DMS153 treated with DMSO at 0.1 percent for 48 hours (cell line): ENCODE measurements at regions not wholly inside any gene's neighbourhood (a gene's known extent, or its start where the extent isn't known, plus 50 kb on each side); places are given as distances from the start of the nearest gene placed in this dataset.

ENCODE experiments used
- DNase-seq: peaks from one replicate; lab custom pipeline; 2025; ENCODE audit not compliant: unreplicated experiment; lab: John Stamatoyannopoulos, UW

DNA sequence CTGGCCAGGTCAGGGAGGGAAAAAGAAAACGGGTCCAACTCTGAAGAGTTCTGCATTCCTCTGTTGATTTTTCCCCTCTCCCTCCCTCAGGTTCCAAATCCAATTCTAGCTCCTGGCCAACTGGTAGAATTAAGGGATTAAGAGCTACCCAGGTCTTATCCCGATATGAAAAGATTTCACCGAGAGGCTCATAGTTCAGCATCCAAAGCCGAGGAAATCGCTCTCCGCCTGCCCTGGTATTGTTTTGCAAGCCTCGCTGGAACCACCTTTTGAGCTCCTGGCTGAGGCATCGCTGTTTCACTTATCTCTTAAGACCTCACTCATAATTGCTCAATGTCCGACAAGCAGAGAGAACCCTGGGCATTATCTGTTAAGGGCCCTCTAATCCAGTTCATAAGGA is 180.4 kb downstream of the URI1 start:
- DNase-seq, result no peak

DNA sequence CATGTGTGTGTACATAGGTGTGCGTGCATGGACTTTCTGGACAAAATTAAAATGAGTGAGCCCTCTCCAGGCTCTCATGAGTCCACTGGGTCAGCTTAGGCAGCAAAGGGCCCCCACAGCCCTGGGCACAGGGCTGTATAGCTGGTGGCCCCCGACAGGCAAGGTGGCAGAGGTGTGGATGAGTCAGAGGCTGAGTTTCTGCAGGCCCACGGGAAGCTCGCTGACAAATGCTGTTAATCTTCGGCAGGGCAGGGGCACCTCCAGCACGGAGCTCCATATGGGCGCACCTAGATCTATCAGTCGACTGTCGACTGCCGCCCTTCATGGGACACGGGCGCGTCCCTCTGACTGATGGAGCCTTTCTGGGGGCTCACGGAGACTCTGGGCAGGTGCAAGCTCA is 181.1 kb downstream of the URI1 start:
- DNase-seq, result no peak

DNA sequence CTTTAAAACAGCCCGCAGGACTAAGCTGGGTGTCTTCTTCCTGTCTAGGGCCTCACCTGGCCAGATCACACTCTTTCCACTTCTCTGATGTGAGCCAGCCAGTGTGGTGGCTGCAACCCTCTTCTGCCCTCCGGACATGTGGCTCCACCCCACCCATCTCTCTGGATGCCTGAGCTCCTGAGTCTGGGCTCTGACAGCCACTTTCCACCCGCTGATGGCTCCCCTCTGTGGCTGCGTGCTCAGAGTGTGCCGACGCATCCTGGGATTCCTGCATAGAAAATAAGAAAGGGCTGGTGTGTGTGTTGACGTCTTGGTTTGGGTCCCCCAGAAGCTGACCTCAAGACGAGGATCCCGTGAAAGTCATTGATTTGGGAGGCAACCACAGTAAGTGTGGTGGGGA is 181.6 kb downstream of the URI1 start:
- no peak for DNase-seq

DNA sequence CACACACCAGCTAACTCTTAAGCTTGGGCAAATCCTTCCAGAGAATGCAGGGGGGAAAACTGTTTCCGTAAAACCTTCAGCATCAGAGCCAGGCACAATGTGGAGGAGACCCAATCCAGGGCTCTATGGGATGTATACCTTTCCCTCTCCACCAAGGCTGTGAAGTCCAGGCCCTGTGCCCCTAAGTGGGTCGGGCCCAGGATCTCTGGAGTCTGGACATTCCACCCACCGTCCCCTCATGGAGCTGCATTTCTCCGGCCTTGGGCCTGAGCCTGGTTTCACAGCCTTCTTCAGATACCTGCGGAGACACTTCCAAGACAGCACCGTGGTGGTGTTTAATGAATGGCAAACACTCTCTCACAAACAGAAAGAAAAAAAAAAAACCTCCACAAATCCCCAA is 186.2 kb downstream of the URI1 start:
- DNase-seq, result no peak

DNA sequence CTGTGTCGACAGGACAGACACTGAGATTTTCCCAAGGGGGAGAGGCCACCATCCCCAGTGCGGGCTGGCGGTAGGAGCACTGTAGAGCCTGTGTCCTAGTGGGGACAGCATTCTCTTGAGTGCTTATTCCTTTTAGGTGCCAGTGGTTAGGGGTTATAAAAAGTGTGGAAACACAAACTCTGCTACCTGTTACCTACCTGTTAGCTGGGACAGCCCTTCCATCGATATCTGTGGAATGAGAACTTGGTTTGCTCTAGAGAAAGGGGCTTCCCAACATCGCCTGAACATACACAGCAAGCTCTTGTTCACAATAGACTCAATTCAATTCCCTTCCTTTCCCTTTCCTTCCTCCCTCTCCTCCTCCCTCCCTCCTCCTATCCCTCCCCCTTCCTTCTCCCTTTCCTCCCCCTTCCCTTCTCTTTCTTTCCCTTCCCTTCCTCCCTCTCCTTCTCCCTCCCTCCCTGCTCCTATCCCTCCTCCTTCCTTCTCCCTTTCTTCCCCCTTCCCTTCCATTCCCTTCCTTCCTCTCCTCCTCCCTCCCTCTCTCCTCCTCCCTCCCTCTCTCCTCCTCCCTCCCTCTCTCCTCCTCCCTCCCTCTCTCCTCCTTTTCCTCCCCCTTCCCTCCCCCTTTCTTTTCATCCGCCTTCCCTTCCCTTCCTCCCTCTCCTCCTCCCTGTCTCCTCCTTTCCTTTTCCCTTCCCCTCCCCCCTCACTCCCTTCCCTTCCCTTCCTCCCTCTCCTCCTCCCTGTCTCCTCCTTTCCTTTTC is 188.5 kb downstream of the URI1 start:
- no peak for DNase-seq

DNA sequence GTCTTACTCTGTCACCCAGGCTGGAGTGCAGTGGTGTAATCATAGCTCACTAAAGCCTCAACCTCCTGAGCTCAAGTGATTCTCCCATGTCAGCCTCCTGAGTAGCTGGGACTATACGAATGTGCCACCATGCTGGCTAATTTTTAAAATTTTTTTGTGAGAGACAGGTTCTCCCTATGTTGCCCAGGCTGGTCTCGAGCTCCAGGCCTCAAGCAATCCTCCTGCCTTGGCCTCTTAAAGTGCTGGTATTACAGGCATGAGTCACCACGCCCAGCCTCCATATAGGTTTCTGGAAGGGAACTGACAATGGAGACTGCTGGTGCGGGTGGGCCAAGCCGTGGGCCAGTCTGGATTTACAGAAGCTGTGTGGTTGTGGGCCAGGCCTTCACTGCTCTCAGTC is 189.2 kb downstream of the URI1 start:
- DNase-seq, result no peak

DNA sequence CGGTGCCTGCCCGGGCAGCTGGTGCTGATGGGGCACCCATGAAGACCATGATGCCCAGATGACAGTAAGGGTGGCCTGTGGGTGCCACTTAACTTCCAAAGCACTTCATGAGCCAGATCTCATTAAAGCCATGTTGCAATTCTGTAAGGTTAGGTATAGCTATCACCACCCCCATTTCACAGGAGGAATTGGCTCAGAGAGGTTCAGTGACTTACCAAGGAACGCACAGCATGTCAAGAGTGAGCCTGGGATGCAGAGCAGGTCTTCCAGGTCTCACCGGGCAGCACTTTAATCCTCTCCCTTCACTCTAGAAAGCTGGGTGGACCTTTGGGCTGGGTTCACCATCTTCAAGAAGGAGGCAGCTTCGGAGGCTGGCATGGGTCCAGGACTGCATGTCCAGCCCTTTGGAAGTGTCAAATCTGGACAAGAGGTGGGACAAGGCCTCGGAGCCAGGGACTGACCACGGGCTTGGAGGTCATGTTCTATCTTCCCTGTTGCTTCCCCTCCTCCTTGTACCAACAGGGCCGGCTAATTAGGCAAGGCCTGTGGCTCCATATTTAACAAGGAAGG is 189.8 kb downstream of the URI1 start:
- DNase-seq, result no peak

DNA sequence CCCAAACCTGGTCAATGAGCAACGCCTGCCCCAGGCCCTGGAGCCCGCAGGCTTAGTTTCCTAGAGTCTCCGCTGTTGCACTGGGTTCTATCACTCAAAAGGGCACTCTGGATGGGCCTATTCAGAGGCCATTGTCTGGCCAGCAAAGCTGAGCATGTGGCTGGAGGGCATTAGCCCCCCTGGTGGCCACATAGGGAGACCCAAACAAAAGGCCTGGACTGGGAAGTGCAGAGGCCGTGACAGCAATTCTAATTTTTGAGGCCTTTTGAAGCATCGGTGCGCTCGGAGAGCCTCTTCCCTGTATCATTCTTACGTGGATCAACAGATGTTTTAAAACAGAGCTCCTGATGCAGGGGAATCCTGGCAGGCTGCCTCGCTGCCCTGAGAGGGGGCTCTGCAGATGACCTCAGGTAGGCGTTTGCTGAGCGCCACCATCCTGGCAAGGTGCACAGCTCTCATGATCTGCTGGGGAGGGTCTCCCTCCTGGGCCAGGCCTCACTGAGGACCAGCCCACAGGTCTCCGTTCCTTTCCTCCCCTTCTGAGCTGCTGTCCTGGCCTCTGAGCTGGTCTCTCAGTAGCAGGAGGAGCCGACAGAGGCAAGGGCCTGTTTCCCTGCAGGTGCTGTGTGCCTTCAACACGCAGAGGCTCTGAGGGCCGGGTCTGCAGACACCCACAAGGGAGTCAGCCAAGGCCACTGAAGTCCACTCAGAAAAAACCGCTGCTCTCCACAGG is 190.5 kb downstream of the URI1 start:
- DNase-seq, result no peak

DNA sequence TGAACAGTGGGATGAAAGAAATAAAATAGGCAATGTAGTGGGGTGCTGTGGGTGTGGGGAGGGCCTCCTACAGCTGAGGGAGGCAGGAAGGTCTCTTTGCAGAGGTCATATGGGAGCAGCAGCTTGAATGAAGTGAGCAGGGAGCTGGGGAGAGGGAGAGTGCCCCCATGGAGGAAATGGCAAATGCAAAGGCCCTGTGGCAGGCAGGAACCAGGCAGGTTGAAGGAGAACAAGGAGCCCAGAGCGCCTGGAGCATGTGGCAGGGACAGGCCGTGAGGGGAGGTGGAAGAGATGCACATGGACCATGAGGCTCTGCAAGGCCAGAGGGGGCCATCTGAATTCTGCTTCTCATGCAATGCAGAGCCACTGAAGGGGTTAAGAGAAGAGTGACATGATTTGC is 191.8 kb downstream of the URI1 start:
- no peak for DNase-seq

DNA sequence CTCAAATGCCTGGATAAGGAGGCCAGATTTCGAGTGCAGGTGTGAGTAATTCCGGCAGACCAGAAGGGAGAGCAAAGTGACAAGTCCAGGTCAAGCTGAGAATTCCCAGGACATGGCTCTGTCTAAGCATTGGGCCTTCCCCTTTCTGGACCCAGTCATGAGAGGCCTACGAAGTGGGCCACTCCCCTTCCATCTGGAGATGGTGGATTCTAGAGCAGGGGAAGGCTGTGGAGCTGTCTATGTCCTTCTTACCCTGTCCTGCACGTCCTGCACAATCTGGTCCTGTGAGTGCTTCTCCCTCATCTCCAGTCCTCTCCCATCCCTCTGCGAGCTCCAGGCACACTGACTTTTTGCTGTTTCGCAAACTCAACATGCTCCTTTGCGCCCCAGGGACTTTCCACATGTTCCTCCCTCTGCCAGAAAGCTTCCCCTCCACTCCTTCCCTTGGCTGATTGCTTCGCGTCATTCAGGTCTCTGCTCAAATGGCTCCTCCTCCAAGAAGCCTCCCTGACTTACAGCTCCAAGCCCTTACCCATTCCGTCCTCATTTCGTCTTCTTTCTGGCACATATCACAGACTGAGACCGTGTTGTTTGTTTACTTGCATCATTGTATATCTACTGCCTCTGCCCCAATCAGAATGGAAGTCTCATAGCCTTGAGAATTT is 193.2 kb downstream of the URI1 start:
- DNase-seq, result no peak

DNA sequence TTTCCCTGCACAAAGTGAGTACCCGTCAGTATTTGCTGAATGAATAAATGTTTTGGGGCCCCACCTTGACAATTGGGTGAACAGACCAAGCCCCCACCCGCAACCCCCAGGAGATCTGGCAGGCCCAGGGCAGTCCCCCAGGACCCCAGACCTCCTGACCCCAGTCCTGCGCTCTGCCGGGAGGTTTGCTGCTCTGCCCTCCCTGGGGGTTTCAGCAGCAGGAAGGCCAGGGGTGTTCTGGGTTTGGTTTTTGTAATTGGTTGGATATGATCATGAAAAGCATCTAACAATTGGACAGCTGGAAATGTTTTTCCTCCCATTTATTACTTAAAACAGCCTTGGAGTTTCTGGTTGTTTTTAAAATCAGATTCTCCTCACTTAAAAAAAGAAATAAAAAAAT is 193.8 kb downstream of the URI1 start:
- DNase-seq, result no peak

DNA sequence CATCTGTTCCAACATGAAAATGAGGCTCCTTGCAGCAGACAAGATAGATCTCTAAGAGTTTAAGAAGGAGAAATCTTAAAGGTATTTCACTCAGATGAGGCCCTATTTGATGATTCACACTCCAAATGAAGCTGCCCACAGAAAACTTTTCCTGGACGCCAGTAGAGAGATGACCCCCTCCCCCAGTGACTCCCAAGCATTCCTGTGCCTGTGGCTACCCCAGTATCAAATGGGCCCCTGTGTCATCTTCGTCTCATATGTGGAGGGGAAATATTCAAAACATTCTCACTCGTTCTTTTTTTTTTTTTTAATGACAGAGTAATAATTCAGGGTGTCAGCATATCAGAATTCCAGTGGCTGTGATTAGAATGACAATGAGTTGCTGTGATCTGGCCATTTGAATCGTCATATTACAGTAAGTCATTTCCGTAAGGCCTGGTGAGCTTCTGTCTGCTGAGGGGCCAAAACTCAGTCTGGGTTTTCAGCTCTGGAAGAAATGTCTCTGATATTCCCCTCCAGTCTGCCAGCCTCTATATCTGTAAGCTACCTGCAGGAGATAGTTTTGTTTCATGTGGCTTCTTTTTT is 194.7 kb downstream of the URI1 start:
- DNase-seq, result no peak

DNA sequence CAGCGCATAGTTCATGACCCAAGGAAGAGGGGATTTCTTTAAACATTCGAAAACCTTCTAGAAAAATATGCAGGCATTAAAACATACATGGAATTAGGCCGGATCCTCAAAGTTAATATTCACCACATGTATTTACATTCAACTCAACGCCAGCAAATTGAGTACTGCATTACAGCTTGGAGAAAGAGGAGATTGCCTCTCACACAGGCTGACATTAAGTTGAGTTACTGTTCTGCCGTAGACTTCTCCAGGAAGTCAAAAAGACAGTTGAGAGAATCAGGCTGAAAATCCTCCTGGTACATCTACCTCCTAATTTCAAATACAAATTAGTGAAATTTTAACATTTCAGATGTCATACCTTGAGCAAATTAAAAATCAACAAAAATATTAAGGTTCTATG is 195.7 kb downstream of the URI1 start:
- DNase-seq, result no peak

DNA sequence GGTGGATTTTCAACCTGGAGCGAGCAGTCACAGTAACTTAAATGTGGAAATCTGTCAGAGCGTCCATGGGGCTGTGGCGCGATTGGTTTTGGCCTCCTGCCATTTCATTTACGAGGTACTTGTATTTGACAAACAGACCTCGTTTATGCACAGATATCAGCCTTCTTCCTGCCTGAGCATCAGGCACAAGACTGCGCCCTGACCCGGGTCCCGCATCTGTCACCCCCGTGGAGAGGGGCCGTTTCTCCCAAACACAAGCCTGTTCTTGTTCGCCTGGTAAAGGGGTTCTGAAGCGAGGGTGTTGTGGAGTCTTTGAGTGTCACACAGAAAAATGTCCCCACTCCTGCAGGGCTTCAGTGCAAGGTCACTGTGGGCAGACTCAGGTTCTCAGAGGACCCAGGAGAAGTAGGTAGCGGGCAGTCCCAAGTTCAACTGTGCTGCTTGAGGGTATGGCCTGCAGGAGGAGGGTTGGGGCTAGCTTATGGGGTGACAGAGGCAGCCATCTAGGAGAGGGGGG is 202.3 kb downstream of the URI1 start:
- DNase-seq, result peak; percentile 70

DNA sequence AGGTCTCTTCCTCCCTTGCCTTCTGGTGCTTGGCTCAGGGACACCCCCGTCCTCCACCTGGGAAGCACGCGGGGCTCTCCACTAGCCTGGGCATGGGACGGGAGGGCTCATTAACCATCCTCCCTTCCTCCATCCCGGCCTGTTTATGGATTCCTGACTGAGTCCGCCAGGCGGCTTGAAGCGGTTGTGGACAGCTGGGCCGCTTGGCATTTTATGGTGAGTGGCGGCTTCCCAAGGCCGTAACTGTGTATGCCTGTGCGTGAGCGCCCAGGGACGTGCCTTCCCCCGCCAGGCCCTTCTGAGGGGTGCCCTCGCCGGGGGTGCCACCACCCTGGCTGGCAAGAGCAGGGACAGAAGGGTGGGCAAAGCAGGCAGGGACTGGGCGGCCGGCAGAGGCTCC is 202.8 kb downstream of the URI1 start:
- DNase-seq, result peak; percentile 1

DNA sequence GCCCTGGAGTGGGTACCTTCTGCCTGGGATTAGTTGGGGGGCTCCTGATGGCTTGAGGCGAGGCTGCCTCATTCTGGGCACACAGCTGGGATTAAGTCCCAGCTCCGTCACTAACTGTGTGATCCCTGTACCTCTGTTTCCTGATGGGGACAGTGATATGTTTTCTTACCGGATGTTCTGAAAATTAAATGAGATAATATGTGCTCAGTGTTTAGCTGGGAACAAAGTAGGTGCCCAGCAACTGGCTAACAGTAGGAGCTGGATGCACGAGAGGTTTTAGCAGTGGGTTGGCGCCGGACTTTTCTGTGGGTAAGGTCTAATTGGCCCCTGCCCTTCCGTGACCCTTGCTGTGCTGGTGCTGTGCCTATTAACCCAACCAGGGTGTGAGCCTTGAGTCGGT is 203.4 kb downstream of the URI1 start:
- DNase-seq, result no peak

DNA sequence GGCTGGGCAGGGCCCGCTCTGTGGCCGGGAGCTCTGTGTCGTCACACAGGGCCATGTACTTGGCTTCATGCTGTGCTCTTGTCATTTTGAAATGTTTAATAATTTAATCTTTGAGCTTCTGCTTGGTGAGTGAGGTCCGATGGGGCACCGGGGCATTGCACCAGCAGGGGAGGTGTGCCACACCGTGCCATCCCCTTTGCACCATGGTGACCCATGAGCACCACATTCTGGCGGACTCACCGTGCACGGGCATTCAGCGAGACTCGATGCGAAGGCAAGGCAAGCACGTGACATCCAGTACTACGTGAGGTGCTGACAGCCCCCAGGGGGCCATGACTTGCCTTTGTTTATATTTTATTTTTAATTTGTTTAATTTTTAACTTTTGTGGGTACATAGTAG is 204.3 kb downstream of the URI1 start:
- DNase-seq, result no peak

DNA sequence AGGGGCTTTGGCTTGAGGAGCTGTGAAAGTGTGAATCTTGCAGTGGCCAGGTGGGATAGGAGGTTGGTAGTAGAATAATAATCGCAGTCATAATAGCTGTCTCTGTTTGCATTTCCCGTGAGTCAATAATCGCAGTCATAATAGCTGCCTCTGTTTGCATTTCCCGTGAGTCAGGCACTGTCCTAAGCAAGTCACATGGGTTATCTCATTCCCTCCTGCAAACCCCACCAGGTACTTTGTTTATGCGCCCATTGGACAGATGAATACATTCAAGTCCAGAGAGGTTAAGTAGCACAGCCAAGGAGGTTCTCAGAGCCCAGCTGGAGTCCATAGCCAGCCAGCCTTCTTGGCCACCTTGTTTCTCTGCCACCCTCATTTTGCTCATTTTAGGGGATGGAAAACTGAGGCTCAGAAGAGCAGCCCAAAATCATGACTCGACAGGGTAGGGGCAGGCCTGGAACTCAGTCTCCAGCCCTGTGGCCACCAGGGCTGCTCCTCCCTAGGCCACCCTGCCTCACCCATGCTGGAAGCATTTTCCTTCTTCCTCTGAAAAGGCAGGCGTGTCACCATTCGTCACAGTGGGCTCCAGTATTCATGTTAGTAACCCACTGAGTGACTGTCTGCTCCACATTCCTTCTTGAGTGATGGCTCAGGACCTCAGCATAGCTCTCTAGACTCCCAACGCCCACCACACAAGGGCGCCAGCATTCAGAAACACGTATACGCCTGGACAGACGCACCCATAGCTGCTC is 206.2 kb downstream of the URI1 start:
- peak; percentile 71 for DNase-seq

DNA sequence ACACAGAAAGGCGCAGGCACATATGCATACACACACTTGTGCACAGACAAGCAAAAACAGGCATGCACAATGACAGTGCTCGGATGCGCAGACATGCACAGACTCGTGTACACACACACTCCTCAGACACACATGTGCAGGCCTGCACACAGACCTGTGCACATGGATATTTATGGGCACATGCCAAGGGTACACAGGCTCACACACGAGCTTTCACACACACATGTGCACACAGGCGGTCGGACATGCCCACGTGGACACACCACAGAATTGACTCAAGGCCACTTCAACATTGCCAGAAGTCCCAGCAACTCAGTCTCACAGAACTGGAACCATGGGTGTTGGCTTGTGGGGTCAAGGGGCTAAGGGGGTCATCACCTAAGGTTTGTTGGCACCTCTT is 206.8 kb downstream of the URI1 start:
- no peak for DNase-seq

DNA sequence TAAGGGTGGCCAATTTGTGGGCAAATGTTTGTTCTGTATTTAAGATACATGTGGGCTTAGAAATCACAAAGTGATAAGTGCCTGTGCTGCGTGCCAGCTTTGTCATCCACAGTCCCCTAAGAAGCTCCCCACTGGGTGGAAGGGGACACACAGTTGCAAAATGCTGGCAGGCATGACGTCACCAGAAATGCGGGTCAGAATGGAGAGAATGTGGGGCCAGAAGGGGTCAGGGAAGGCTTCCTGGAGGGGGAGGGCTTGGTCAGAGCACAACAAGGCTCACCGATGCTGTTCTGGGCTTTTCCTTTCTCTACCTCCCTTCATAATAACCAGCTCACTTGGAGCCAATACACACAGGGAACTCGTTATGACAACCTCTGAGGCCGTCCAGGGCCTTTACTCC is 207.3 kb downstream of the URI1 start:
- DNase-seq, result no peak

DNA sequence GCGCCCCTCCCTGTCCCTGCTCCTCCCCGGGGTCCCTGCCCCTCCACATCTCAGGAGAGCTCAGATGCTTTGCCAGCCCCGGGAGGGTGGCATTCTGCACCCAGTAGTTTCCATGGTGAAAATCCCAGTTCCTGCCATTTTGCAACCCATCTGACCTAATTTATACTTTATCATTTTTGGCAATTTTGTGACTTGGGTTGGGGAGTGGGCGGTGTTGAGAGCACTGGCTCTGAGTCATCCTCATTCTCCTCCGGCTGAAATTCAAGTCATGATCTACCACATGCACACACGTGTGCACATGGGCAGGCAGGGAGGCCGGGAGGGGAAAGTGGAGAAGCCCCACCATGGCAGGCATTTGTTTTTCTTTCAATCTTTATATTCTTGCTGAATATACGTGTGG is 208.6 kb downstream of the URI1 start:
- DNase-seq, result no peak
